ENCODE measurements at regions not wholly inside any gene's neighbourhood (a gene's known extent, or its start where the extent isn't known, plus 50 kb on each side); places are given as distances from the start of the nearest gene placed in this dataset.

DNA sequence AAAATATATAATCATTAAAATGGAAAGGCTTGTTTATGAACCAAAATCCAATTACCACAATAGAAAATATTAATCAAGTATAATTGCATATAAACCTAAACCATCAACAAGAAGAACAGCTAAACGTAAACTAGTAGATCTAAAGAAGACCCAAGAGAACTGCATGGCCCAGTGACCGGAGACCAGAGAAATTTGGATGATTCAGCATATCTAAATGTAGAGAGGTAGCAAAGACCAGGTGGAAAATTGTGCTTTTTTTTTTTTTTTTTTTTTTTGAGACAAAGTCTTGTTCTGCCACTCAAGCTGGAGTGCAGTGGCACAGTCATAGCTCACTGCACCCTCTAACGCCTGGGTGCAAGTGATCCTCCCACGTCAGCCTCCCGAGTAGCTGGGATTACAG is 207.2 kb upstream of the SEMA3E start:
- TF ChIP-seq, protein P1, sequence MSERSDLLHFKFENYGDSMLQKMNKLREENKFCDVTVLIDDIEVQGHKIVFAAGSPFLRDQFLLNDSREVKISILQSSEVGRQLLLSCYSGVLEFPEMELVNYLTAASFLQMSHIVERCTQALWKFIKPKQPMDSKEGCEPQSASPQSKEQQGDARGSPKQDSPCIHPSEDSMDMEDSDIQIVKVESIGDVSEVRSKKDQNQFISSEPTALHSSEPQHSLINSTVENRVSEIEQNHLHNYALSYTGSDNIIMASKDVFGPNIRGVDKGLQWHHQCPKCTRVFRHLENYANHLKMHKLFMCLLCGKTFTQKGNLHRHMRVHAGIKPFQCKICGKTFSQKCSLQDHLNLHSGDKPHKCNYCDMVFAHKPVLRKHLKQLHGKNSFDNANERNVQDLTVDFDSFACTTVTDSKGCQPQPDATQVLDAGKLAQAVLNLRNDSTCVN (tag by site-specific recombination; optimal IDR thresholded peaks at IDR 0.05) = no peak
- TF ChIP-seq ZSCAN30 (tag by site-specific recombination; IDR thresholded peaks at IDR 0.05) (no peak), SP2 (tag by site-specific recombination; IDR thresholded peaks at IDR 0.05) (no peak), ZNF433 (tag by site-specific recombination; IDR thresholded peaks at IDR 0.05; ENCODE audit: low read depth) (no peak), ZNF274 (IDR thresholded peaks at IDR 0.05; ENCODE audit: low read length) (no peak), ZNF274 (tag by site-specific recombination; IDR thresholded peaks at IDR 0.05; ENCODE audit: borderline replicate concordance) (no peak), ZBTB8A (tag by site-specific recombination; IDR thresholded peaks at IDR 0.05) (no peak), ZBTB20 (tag by site-specific recombination; IDR thresholded peaks at IDR 0.05) (no peak), ZNF776 (tag by site-specific recombination; IDR thresholded peaks at IDR 0.05; ENCODE audit: borderline replicate concordance) (no peak), ZNF558 (tag by site-specific recombination; IDR thresholded peaks at IDR 0.05) (no peak)
- TF ChIP-seq, protein P2, sequence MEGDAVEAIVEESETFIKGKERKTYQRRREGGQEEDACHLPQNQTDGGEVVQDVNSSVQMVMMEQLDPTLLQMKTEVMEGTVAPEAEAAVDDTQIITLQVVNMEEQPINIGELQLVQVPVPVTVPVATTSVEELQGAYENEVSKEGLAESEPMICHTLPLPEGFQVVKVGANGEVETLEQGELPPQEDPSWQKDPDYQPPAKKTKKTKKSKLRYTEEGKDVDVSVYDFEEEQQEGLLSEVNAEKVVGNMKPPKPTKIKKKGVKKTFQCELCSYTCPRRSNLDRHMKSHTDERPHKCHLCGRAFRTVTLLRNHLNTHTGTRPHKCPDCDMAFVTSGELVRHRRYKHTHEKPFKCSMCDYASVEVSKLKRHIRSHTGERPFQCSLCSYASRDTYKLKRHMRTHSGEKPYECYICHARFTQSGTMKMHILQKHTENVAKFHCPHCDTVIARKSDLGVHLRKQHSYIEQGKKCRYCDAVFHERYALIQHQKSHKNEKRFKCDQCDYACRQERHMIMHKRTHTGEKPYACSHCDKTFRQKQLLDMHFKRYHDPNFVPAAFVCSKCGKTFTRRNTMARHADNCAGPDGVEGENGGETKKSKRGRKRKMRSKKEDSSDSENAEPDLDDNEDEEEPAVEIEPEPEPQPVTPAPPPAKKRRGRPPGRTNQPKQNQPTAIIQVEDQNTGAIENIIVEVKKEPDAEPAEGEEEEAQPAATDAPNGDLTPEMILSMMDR (tag by site-specific recombination; IDR thresholded peaks at IDR 0.05) = no peak
- TF ChIP-seq, protein P3, sequence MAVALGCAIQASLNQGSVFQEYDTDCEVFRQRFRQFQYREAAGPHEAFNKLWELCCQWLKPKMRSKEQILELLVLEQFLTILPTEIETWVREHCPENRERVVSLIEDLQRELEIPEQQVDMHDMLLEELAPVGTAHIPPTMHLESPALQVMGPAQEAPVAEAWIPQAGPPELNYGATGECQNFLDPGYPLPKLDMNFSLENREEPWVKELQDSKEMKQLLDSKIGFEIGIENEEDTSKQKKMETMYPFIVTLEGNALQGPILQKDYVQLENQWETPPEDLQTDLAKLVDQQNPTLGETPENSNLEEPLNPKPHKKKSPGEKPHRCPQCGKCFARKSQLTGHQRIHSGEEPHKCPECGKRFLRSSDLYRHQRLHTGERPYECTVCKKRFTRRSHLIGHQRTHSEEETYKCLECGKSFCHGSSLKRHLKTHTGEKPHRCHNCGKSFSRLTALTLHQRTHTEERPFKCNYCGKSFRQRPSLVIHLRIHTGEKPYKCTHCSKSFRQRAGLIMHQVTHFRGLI (tag by site-specific recombination; IDR thresholded peaks at IDR 0.05) = no peak
- TF ChIP-seq, protein P4, sequence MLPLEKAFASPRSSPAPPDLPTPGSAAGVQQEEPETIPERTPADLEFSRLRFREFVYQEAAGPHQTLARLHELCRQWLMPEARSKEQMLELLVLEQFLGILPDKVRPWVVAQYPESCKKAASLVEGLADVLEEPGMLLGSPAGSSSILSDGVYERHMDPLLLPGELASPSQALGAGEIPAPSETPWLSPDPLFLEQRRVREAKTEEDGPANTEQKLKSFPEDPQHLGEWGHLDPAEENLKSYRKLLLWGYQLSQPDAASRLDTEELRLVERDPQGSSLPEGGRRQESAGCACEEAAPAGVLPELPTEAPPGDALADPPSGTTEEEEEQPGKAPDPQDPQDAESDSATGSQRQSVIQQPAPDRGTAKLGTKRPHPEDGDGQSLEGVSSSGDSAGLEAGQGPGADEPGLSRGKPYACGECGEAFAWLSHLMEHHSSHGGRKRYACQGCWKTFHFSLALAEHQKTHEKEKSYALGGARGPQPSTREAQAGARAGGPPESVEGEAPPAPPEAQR (tag by site-specific recombination; IDR thresholded peaks at IDR 0.05) = no peak

All from HEK293 (cell line).